Stimulated activated CD4-positive, alpha-beta T cell treated with anti-CD3 and anti-CD28 coated beads, TNF-alpha, amount 100 ng/mL, for 1 hour (primary cell): ENCODE measurements at regions not wholly inside any gene's neighbourhood (a gene's known extent, or its start where the extent isn't known, plus 50 kb on each side); places are given as distances from the start of the nearest gene placed in this dataset.
"Not testable (repeated sequence)": the region's sequence is repeated elsewhere in the genome, so short reads cannot be mapped to it uniquely, and the experiment has no call there.

Experiments used
- DNase-seq, 3 donors: peaks; one replicate each; pipeline ENCODE4 v3.0.0-alpha.2; 2020; ENCODE audit warnings: low read depth in 3 of 3, low spot score in 1 of 3

- DNase-seq: no peak
These were observed 98.1 kb upstream of the NAMPT start for GRCh38 chr7:106382929-106383328.

GRCh38 chr7:106382129-106382528 lies 97.3 kb upstream of the NAMPT start:
- DNase-seq: no peak

- no peak for DNase-seq
These were observed 96.5 kb upstream of the NAMPT start for GRCh38 chr7:106381252-106381651.

- DNase-seq: no peak
These were observed 93.1 kb upstream of the NAMPT start for GRCh38 chr7:106377847-106378361.

GRCh38 chr7:106376026-106376799 lies 91.4 kb upstream of the NAMPT start:
- no peak for DNase-seq

- DNase-seq: no peak
These were observed 90.7 kb upstream of the NAMPT start for GRCh38 chr7:106375499-106375898.

GRCh38 chr7:106374437-106374836 lies 89.7 kb upstream of the NAMPT start:
- no peak for DNase-seq

GRCh38 chr7:106372595-106373318 lies 88.0 kb upstream of the NAMPT start:
- no peak for DNase-seq

- DNase-seq: no peak
These were observed 87.3 kb upstream of the NAMPT start for GRCh38 chr7:106372126-106372525.

- no peak for DNase-seq
These were observed 86.8 kb upstream of the NAMPT start for GRCh38 chr7:106371629-106372028.

GRCh38 chr7:106370542-106370941 lies 85.8 kb upstream of the NAMPT start:
- DNase-seq: no peak

GRCh38 chr7:106369816-106370215 lies 85.0 kb upstream of the NAMPT start:
- no peak for DNase-seq

GRCh38 chr7:106369352-106369751 lies 84.6 kb upstream of the NAMPT start:
- DNase-seq: no peak

GRCh38 chr7:106367664-106368063 lies 82.9 kb upstream of the NAMPT start:
- no peak for DNase-seq

- DNase-seq: no peak
These were observed 82.2 kb upstream of the NAMPT start for GRCh38 chr7:106367018-106367420.

- no peak for DNase-seq
These were observed 80.6 kb upstream of the NAMPT start for GRCh38 chr7:106365252-106366005.

GRCh38 chr7:106362507-106362906 lies 77.7 kb upstream of the NAMPT start:
- not testable (repeated sequence) for DNase-seq

GRCh38 chr7:106358103-106358663 lies 73.4 kb upstream of the NAMPT start:
- DNase-seq: no peak

GRCh38 chr7:106357675-106358074 lies 72.9 kb upstream of the NAMPT start:
- DNase-seq: no peak

GRCh38 chr7:106354822-106355221 lies 70.0 kb upstream of the NAMPT start:
- no peak for DNase-seq

GRCh38 chr7:106353944-106354343 lies 69.2 kb upstream of the NAMPT start:
- no peak for DNase-seq
